ENCODE measurements at regions not wholly inside any gene's neighbourhood (a gene's known extent, or its start where the extent isn't known, plus 50 kb on each side); places are given as distances from the start of the nearest gene placed in this dataset.
"Not testable (repeated sequence)": the region's sequence is repeated elsewhere in the genome, so short reads cannot be mapped to it uniquely, and the experiment has no call there.

DNA sequence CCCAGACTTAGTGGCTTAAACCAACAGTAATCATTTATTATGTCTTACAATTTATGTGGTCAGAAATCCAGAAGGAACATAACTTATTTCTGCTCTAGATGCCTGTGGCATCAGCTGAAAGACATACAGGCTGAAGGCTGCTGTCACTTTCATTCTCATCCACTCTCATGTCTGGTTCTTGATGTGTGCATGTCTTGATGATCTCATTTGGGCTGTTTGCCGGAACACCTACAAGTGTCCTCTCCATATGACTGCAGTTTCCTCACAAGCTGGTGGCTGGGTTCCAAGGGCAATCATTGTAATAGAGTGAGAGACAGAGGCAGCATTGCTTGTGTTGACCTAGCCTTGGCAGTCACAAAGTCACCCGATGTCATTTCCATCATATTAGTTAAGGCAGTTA, 1375.9 kb upstream of the RAG2 start:
- no peaks in the 10 kb centered on the region for H3K27me3 ChIP-seq
- no peaks in the 10 kb centered on the region for H3K9me3 ChIP-seq
- H3K4me1 ChIP-seq = no peaks in the 10 kb centered on the region
- intact Hi-C loops (cut with DNase I) = no loop called here
- TF ChIP-seq POLR2A (IDR thresholded peaks at IDR 0.05) (no peak), CTCF (IDR thresholded peaks at IDR 0.05) (no peak)
- no peak for DNase-seq
- 65 to 67% methylated on average over 2 of the region's 2 CpGs for WGBS, 2 donors
- H3K27ac ChIP-seq = no peak overlapping the region
- no peak overlapping the region for H3K4me3 ChIP-seq (replicated peaks in 1 of 3)
- no peaks in the 10 kb centered on the region for H3K36me3 ChIP-seq

- no peaks in the 10 kb centered on the region for H3K9me3 ChIP-seq
- intact Hi-C loops (cut with DNase I) = no loop called here
- H3K4me3 ChIP-seq (replicated peaks in 1 of 3) = no peak overlapping the region
- no peak overlapping the region for H3K27ac ChIP-seq
- no peaks in the 10 kb centered on the region for H3K36me3 ChIP-seq
- H3K4me1 ChIP-seq = no peaks in the 10 kb centered on the region
- 71 to 77% methylated on average over 2 of the region's 2 CpGs for WGBS, 2 donors
- H3K27me3 ChIP-seq = no peaks in the 10 kb centered on the region
- no peak for TF ChIP-seq CTCF (IDR thresholded peaks at IDR 0.05)
- TF ChIP-seq POLR2A (IDR thresholded peaks at IDR 0.05) = no peak
- no peak for DNase-seq
These were observed 1374.7 kb upstream of the RAG2 start for GRCh38 chr11:37972691-37973090.

- WGBS, 2 donors = 84 to 86% methylated on average over 4 of the region's 4 CpGs
- H3K9me3 ChIP-seq; H3K4me1 ChIP-seq; H3K27ac ChIP-seq; intact Hi-C loops (cut with DNase I); H3K36me3 ChIP-seq; DNase-seq; H3K4me3 ChIP-seq (replicated peaks in 1 of 3); H3K27me3 ChIP-seq: not testable (repeated sequence)
These were observed 1371.3 kb upstream of the RAG2 start for GRCh38 chr11:37969336-37969735.

DNA sequence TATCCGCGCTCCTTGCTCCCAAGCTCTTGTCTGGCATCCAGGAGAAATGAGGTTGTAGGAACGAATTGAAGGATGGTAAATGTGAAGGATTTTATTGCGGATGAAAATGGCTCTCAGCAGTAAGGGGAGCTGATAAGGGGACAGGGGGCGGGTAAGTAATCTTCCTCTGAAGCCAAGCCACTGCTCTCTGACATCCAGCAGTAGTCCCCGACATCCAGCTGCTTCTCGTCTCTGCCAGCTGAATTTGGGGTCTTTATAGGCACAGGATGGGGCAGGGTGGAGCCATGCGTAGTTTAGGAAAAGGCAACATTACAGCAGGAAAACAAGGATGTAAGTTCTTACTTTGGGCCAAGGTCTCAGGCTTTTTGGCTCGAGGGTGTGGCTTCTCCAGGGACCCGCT, 1370.1 kb upstream of the RAG2 start:
- Histone ChIP-seq H3K4me3 (replicated peaks in 1 of 3) (no peak overlapping the region), H3K4me1 (no peaks in the 10 kb centered on the region), H3K27me3 (no peaks in the 10 kb centered on the region), H3K27ac (no peak overlapping the region), H3K36me3 (no peaks in the 10 kb centered on the region), H3K9me3 (no peaks in the 10 kb centered on the region)
- WGBS, 2 donors = 88 to 91% methylated on average over 10 of the region's 10 CpGs
- TF ChIP-seq POLR2A (IDR thresholded peaks at IDR 0.05) = no peak
- TF ChIP-seq CTCF (IDR thresholded peaks at IDR 0.05) = no peak
- DNase-seq = no peak
- intact Hi-C loops (cut with DNase I) = no loop called here

GRCh38 chr11:37967635-37968034, 1369.6 kb upstream of the RAG2 start:
- H3K27ac ChIP-seq = no peak overlapping the region
- DNase-seq = no peak
- intact Hi-C loops (cut with DNase I) = no loop called here
- no peaks in the 10 kb centered on the region for H3K9me3 ChIP-seq
- no peaks in the 10 kb centered on the region for H3K36me3 ChIP-seq
- no peaks in the 10 kb centered on the region for H3K4me1 ChIP-seq
- H3K4me3 ChIP-seq (replicated peaks in 1 of 3) = no peak overlapping the region
- H3K27me3 ChIP-seq = no peaks in the 10 kb centered on the region
- 87 to 92% methylated on average over 10 of the region's 10 CpGs for WGBS, 2 donors
- TF ChIP-seq POLR2A (IDR thresholded peaks at IDR 0.05) = no peak
- no peak for TF ChIP-seq CTCF (IDR thresholded peaks at IDR 0.05)

GRCh38 chr11:37963440-37963839, 1365.4 kb upstream of the RAG2 start:
- no peak for DNase-seq
- Histone ChIP-seq H3K9me3 (no peaks in the 10 kb centered on the region), H3K27ac (no peak overlapping the region), H3K27me3 (no peaks in the 10 kb centered on the region), H3K4me3 (replicated peaks in 1 of 3) (no peak overlapping the region), H3K36me3 (no peaks in the 10 kb centered on the region), H3K4me1 (no peaks in the 10 kb centered on the region)
- no peak for TF ChIP-seq POLR2A (IDR thresholded peaks at IDR 0.05)
- TF ChIP-seq CTCF (IDR thresholded peaks at IDR 0.05) = no peak
- intact Hi-C loops (cut with DNase I) = no loop called here
- 25 to 29% methylated on average over 2 of the region's 2 CpGs for WGBS, 2 donors
